ENCODE measurements at regions not wholly inside any gene's neighbourhood (a gene's known extent, or its start where the extent isn't known, plus 50 kb on each side); places are given as distances from the start of the nearest gene placed in this dataset.

GRCh38 chr15:45743426-45744235, 108.8 kb downstream of the SQOR start:
- no peak for DNase-seq (ENCODE audit: low spot score)

- no peak for DNase-seq (ENCODE audit: low spot score)
Measured at GRCh38 chr15:45744236-45744589, 109.4 kb downstream of the SQOR start.

GRCh38 chr15:45747426-45747825, 112.6 kb downstream of the SQOR start:
- no peak for DNase-seq (ENCODE audit: low spot score)

GRCh38 chr15:45751629-45752028, 116.8 kb downstream of the SQOR start:
- DNase-seq (ENCODE audit: low spot score), result no peak

DNA sequence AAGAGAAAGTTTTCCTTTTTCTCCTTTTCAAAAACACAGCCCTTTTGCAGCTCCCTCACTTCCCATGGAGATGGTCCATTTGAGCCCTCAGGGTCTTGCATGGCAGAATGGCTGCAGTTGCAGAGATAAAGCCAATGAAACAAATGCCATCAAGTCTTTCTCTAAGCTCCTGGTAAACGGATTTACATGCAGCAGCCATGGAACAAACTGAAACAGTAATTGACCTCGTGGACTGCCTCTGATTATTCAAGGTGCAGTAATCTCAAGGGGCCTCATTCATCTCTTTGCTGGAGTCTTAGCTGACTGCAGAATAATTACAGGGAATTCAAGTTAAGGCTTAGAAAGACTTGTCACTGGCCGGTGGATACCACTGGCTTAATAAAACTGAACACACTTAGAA, 125.1 kb downstream of the SQOR start:
- no peak for DNase-seq (ENCODE audit: low spot score)

DNA sequence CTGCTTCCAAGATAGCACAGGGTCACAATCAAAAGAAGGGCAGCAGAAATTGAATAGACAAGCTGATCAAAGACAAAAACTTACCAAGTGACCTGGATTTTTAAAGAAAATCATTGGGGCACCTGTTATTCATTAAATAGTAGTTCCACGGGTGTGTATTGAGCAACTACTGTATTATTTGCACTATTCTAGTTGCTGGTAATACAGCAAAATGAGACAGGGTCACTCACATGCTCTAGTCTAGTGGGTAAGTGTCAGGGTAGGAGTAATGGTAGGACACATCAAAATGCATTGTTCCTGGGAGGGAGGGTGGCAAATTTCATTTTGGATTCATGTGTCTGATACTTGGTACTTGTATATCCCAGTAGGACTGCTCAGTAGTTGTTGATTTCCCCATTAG, 127.9 kb downstream of the SQOR start:
- DNase-seq (ENCODE audit: low spot score), result no peak

GRCh38 chr15:45763170-45763869, 128.5 kb downstream of the SQOR start:
- DNase-seq (ENCODE audit: low spot score), result no peak

GRCh38 chr15:45773149-45773548, 138.3 kb downstream of the SQOR start:
- no peak for DNase-seq (ENCODE audit: low spot score)

DNA sequence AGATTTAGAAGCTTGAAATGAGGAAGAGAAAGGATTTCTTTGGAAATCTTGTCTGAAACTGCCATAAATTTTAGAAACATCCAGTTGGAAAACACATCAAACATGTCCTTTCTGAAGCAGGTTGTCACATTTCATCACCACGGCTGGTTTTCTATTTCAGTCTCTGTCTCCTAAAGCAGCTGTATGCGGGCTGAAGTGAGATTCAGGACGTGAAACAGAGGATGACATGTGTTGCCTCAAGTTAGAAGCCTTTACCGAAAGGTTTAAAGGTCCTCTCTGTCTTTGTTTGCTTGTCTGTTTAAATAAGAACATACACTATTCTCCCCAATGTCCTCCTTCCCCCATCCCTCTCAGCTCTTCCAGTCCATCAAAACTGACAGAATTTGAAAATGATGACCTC, 141.9 kb downstream of the SQOR start:
- no peak for DNase-seq (ENCODE audit: low spot score)

DNA sequence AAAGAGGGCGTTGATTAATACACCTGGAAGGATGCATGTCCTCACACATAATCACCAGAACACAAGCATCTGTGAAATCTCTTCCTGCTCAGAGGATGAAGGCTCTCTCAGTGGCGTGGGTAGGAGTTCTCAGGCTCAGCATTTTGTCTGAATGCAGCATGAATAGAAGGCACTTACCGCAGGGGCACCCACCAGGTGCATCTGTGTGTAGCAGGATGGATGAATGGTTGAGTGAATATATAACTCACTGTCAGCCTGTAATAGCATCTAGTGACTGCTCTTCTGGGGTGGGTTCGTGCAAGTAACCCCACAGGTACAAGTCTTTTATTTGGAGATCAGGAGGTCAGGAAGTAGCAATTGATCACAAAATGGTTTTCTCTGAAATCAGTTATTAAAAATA, 143.0 kb downstream of the SQOR start:
- DNase-seq (ENCODE audit: low spot score), result no peak

- no peak for DNase-seq (ENCODE audit: low spot score)
Measured at GRCh38 chr15:45780352-45780751, 145.5 kb downstream of the SQOR start.

DNA sequence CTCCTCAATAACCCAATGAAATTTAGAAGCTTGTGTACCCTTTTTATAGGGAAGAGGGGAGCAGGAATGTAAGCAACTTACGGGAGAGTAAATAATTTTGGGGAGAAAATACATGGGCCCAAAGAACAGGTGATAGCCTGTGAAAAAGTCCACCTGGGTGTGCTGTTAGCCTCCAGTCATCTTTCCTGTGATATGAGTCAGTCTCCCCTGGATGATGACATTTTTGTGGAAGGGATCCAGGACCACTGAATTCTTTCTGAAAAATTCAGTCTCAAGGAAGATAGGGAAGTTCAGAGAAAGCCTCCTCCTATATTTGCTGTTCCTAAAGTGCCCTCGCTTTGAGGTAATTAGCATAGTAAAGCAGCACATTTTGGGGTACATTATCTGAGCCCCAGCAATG, 149.8 kb downstream of the SQOR start:
- DNase-seq (ENCODE audit: low spot score), result no peak

DNA sequence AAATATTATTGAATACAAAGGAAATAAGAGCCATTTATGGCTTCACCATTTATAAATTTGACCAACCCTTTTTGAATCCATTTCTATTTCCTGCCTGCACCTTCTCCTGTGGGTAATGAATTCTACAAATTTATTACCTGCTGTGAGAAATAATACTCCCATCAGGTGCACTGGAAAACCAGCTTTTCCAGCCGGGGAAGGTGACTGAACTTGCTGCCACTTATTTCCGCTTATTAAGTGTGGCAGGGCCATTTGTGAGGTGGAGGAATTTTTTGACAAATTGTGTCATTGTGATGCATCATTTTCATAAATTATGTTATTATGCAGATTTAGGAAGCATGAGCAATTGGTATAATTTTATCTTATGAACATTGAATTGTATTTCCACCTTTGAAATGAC, 151.1 kb downstream of the SQOR start:
- no peak for DNase-seq (ENCODE audit: low spot score)

- DNase-seq (ENCODE audit: low spot score), result peak; percentile 21
Measured at GRCh38 chr15:45790325-45790943, 155.6 kb downstream of the SQOR start.

DNA sequence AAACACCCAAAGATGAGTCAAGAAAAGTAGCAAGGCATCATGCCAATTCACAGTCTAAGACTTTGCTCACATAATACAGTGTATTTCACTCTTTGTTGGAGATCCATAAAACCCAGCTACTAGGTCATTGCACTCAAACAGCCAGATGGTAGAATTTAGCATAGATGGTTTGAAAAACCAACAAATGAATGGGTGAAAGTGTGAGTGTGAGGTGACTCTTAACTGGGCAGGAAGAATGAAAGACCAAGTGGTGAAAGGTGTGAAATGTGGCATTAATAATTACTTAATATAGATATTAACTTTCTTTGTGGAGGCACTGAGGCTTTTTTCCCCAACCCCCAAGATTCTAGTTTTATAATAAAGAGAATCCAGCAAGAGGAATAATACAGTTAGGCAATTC, 159.5 kb downstream of the SQOR start:
- no peak for DNase-seq (ENCODE audit: low spot score)

GRCh38 chr15:45794712-45795439, 160.0 kb downstream of the SQOR start:
- DNase-seq (ENCODE audit: low spot score), result no peak

GRCh38 chr15:45795440-45796069, 160.7 kb downstream of the SQOR start:
- DNase-seq (ENCODE audit: low spot score), result no peak

GRCh38 chr15:45796433-45796832, 161.6 kb downstream of the SQOR start:
- no peak for DNase-seq (ENCODE audit: low spot score)

GRCh38 chr15:45799508-45799907, 164.7 kb downstream of the SQOR start:
- no peak for DNase-seq (ENCODE audit: low spot score)

GRCh38 chr15:45801543-45801942, 166.7 kb downstream of the SQOR start:
- DNase-seq (ENCODE audit: low spot score), result no peak

- no peak for DNase-seq (ENCODE audit: low spot score)
Measured at GRCh38 chr15:45802140-45802539, 167.3 kb downstream of the SQOR start.

- DNase-seq (ENCODE audit: low spot score), result no peak
Measured at GRCh38 chr15:45804028-45804427, 169.2 kb downstream of the SQOR start.
